ENCODE measurements at regions not wholly inside any gene's neighbourhood (a gene's known extent, or its start where the extent isn't known, plus 50 kb on each side); places are given as distances from the start of the nearest gene placed in this dataset.

DNA sequence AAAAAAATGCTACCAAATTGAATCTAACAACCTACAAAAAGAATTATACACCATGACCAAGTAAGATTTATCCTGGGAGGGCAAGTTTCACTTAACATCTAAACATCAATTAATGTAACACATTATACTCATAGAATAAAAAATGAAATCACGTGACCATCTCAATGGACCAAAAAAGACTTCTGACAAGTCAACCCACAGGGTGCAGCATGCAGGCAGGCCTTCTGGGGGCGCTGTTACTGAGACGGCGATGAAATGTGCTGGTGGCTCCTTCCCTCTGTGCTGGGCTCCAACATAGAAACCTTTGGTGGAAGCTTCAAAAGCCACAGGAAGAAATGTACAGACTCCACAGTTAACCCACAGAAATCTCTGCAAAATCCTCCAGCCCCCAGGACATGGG, 103.1 kb downstream of the INHBA start:
- TF ChIP-seq CTCF (IDR thresholded peaks at IDR 0.05) (no peak), POLR2A (IDR thresholded peaks at IDR 0.05) (no peak)

Data from sigmoid colon (tissue), 3 donors.